OCI-LY1 (cell line): ENCODE measurements at regions not wholly inside any gene's neighbourhood (a gene's known extent, or its start where the extent isn't known, plus 50 kb on each side); places are given as distances from the start of the nearest gene placed in this dataset.

Experiments
- EZH2 ChIP-seq: fragments of 200-600 bp; sonication (generic), shearing (Covaris generic); IDR thresholded peaks from 2 replicates; pipeline ENCODE4 v1.8.0; 2017; ENCODE audit warnings: borderline replicate concordance, mixed run types, mild to moderate bottlenecking, antibody characterized with exemption, low read length, moderate library complexity, mixed read lengths
- TF ChIP-seq, protein P1 (sequence below): fragments of 200-600 bp; sonication (generic), shearing (Covaris generic); IDR thresholded peaks from 2 replicates; pipeline ENCODE4 v1.5.1; 2017; ENCODE audit warnings: mild to moderate bottlenecking, antibody characterized with exemption, low read length, moderate library complexity, mixed read lengths

- no peak for TF ChIP-seq EZH2
- TF ChIP-seq, protein P1, sequence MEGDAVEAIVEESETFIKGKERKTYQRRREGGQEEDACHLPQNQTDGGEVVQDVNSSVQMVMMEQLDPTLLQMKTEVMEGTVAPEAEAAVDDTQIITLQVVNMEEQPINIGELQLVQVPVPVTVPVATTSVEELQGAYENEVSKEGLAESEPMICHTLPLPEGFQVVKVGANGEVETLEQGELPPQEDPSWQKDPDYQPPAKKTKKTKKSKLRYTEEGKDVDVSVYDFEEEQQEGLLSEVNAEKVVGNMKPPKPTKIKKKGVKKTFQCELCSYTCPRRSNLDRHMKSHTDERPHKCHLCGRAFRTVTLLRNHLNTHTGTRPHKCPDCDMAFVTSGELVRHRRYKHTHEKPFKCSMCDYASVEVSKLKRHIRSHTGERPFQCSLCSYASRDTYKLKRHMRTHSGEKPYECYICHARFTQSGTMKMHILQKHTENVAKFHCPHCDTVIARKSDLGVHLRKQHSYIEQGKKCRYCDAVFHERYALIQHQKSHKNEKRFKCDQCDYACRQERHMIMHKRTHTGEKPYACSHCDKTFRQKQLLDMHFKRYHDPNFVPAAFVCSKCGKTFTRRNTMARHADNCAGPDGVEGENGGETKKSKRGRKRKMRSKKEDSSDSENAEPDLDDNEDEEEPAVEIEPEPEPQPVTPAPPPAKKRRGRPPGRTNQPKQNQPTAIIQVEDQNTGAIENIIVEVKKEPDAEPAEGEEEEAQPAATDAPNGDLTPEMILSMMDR, result no peak
Observed at GRCh38 chr14:97344666-97345065, 547.5 kb downstream of the VRK1 start.
